KOPT-K1 (cell line): ENCODE measurements at regions not wholly inside any gene's neighbourhood (a gene's known extent, or its start where the extent isn't known, plus 50 kb on each side); places are given as distances from the start of the nearest gene placed in this dataset.

ENCODE experiments used
- H3K27ac ChIP-seq: fragments of 200-600 bp; sonication (generic); 2 replicates; pipeline ENCODE4 v1.5.1; 2016; ENCODE audit warnings: antibody characterized with exemption, mild to moderate bottlenecking, low read depth, low read length; ENCODE audit not compliant: poor library complexity, severe bottlenecking
- H3K36me3 ChIP-seq: fragments of 200-600 bp; sonication (generic); 2 replicates; pipeline ENCODE4 v1.5.1; 2017; ENCODE audit warnings: antibody characterized with exemption, mild to moderate bottlenecking, low read length, moderate library complexity; ENCODE audit not compliant: insufficient read depth
- H3K9me3 ChIP-seq: fragments of 200-600 bp; sonication (generic); 2 replicates; pipeline ENCODE4 v1.5.1; 2017; ENCODE audit warnings: antibody characterized with exemption, low read length, mild to moderate bottlenecking; ENCODE audit not compliant: insufficient read depth, poor library complexity, severe bottlenecking

DNA sequence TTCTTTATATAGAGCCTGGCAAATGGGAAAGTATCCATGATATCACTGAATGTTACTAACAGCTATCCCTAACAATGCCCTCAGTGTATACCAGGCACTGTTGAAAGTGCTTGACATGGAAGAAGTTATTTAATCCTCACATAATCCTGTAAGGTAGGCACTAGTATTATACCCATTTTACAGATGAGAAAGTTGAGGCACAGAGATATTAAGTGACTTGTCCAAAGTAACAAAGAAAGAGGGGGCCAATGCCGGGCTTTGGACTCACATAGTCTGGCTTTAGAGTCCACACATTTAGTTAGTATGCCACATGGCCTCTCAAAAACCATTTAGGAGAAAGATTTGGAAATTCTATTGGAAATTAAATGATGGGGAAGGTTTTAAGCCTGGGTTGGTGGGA is 220.8 kb upstream of the PLET1 start:
- no peaks in the 10 kb centered on the region for H3K9me3 ChIP-seq
- H3K36me3 ChIP-seq, result no peaks in the 10 kb centered on the region
- H3K27ac ChIP-seq, result no peak overlapping the region

DNA sequence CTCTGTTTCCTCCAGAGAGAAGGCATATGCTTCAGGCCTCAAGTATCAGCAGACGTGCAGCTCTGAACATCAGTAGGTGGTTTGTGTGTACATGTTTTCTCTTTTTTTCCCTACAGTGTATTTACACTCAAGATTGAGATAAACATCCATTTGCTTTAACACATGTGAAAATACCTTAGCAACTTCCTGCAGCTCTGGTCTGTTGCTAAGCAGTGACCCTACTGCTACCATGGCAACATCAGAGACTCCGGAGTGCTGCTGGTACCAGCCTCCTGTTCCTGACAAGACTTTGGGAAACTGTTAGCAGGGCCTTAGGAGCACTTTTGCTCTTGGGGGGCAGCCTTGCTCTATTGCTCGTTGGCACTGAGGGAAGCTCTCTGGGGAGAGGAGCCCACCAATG is 221.2 kb upstream of the PLET1 start:
- no peak overlapping the region for H3K27ac ChIP-seq
- H3K36me3 ChIP-seq, result no peaks in the 10 kb centered on the region
- no peaks in the 10 kb centered on the region for H3K9me3 ChIP-seq

DNA sequence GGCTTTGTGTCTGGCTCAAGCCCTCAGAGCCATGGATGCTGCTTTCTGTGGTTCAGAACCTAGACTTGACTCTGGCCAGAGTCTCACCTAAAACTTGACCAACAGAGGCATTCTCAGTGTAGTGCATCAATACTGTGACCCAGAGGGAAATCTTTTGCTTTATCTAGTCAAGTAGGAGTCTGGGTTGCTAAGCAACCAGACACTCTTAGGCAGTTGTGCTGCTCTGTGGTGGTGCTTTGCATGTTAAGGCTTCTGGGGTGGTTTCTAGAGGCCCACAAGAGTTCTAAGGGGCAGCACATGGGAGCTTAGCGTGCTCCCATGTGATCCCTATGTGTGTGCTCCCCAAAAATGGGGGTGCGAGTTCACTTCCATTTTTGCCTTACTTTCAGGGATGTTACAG is 224.6 kb upstream of the PLET1 start:
- no peak overlapping the region for H3K27ac ChIP-seq
- H3K36me3 ChIP-seq, result no peaks in the 10 kb centered on the region
- H3K9me3 ChIP-seq, result no peaks in the 10 kb centered on the region

DNA sequence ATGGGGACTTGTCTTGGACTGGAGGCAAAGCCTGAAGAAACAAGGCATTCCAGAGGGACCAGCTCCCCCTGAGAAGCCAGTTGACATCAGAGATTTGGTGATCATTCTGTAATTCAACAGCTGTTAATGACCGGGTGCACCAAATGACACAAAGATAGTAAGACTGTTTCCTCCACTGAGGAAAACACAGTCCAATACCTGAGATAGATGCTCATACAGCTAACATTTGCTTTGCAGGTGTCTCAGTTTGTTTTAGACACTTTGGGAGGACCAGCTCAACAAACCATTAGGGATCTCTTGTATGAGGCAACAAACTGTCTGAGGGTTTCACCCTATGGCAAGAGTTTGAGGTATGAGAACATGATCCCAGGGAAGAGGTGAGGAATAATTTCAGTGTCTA is 237.2 kb upstream of the PLET1 start:
- no peaks in the 10 kb centered on the region for H3K9me3 ChIP-seq
- H3K27ac ChIP-seq, result no peak overlapping the region
- no peaks in the 10 kb centered on the region for H3K36me3 ChIP-seq

DNA sequence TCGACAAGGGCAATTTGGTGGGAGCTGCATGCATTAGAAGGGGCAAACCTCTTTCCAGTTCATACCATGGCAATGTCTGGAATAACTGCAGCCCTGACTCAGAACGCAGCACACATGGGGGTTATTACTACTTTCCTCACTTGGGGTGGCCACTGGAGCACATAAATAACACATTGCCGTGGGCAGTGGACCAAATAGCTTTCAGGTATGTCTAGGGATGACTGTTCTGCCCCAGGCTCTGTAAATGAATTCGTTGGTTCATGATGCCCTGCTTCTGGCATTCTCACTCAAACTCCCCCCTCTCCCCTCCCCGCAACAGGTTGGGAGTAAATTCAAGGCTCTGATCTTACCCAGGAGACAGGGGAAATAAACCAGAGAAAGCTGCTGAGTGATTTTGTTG is 238.0 kb upstream of the PLET1 start:
- H3K27ac ChIP-seq, result no peak overlapping the region

DNA sequence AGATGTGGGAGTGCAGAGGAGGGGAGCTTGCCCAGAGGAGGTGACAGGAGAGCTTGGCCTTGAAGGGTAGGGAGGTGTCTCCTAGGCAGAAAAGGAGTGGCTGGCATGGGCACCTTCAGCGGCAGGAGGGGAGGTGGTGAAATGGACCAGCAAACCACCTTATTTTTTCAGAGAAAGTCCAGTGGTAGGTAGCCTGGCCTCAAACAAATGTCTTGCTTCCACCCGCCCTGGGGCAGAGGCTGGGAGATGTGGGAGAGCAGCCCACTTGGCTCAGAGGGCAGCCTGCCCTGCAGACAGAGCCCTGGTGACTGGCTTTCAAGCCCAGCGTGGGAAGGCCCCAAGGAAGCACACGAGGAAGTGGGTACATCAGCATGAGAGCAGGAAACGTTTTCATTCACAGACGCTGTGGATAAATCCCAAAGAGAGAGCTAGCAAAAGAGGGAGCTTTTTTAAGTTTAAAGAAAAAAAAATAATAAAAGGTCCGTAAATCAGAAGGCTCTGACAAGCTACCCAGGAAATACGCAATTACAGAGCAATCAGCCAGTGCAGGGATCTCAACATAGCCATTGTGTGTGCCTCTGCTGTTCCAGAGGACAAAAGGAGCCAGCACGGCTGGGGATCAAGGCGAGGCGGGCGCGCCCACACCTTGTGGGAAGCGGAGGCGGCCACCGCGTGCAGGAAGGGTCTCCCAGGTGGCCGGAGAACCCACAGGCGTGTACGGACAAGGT is 238.7 kb upstream of the PLET1 start:
- H3K36me3 ChIP-seq, result no peaks in the 10 kb centered on the region
- no peak overlapping the region for H3K27ac ChIP-seq
- H3K9me3 ChIP-seq, result no peaks in the 10 kb centered on the region

More for the DNA sequence above, 238.0 kb upstream of the PLET1 start:
- H3K36me3 ChIP-seq, result no peaks in the 10 kb centered on the region
- no peaks in the 10 kb centered on the region for H3K9me3 ChIP-seq

DNA sequence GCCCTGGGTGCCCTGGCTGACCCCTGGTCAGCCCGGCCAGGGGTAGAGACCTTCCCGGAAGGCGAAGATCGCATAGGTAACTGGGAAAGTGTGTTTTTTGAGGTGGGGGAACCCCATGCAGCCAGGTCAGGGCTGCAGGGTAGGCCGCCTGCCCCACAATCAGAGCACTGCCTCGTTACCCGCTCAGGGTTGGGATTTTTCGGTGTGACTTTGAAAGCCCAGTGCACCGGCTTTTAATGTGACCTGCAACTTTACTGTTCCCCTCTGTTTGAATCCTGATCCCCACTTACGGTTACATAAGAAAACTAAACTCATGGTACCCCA is 239.2 kb upstream of the PLET1 start:
- no peak overlapping the region for H3K27ac ChIP-seq
- H3K9me3 ChIP-seq, result no peaks in the 10 kb centered on the region
- H3K36me3 ChIP-seq, result no peaks in the 10 kb centered on the region

DNA sequence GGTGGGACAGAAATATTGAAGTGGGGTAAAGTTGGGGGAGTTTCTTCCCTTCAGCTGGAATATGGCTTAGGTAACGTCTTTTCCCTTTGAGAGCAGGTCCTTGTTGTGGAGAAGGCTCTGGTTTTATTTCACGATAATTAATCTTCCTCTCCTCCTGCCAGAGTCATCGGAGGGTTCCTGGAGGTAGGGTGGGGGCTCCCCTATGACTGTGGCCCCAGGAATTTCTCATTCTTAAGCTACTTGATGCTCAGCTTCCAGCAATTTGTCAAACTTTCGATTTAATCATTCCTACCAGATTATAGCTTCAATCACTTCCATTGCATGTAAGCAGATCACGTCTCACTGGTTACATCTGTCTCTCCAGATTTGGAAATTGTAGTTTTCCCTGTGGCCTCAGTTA is 242.8 kb upstream of the PLET1 start:
- H3K9me3 ChIP-seq, result no peaks in the 10 kb centered on the region
- H3K36me3 ChIP-seq, result no peaks in the 10 kb centered on the region
- no peak overlapping the region for H3K27ac ChIP-seq

DNA sequence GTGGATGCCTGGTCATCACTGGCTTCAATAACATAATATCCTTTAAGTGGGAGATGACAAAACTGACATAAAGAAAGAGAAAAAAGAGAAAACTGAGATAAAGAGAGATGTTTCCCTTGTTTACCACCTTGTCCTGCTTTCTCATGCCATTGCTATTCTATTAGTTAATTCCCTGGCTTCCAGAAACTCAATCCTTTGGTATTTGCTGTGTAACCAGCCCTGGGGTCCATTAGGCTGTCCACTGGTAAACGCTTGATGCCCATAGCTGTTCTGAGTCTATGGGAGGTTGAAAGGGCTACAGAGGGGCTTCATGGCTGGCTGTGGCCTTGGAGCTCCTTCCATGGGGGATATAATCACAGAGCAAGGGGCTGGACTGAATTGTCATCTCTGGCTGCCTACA is 243.4 kb upstream of the PLET1 start:
- no peaks in the 10 kb centered on the region for H3K9me3 ChIP-seq
- H3K36me3 ChIP-seq, result no peaks in the 10 kb centered on the region
- H3K27ac ChIP-seq, result no peak overlapping the region

DNA sequence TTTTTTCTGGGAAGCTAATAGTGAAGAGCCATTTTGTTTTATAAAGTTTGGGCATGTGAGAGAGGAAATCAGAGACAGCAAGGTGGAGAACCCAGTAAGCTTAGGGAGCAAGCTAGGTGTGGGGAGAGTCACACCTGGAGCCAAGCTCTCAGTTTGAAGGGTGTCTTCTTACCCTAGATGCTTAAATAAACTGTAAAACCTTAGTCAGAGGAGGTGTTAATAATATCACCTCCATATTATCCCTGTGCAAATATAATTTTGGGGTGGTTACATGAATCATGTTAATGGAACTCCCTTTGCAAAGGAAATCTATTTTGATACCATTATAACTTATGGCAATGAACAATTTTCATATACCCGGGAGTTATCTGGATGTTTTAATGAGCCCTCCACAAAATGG is 246.2 kb upstream of the PLET1 start:
- Histone ChIP-seq H3K27ac (no peak overlapping the region), H3K36me3 (no peaks in the 10 kb centered on the region), H3K9me3 (no peaks in the 10 kb centered on the region)

DNA sequence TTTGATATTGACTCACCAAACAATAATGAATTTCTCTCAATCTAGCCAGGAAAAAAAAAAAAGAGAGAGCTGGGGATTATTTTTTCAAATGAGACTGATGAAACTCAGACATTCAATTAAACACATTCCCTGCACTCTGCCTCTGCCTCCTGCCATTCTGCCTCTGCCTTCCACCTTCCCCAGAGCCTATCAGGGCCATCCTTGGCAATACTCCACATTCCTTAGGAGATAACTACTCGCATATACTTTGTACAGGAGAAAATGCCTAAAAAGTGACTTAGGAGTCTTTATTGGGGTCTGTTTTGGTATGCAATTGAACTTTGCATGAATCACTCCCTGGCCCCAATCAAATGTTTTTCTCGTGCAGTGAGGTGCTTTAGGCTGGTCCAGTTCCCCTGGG is 246.6 kb upstream of the PLET1 start:
- Histone ChIP-seq H3K36me3 (no peaks in the 10 kb centered on the region), H3K27ac (no peak overlapping the region), H3K9me3 (no peaks in the 10 kb centered on the region)

DNA sequence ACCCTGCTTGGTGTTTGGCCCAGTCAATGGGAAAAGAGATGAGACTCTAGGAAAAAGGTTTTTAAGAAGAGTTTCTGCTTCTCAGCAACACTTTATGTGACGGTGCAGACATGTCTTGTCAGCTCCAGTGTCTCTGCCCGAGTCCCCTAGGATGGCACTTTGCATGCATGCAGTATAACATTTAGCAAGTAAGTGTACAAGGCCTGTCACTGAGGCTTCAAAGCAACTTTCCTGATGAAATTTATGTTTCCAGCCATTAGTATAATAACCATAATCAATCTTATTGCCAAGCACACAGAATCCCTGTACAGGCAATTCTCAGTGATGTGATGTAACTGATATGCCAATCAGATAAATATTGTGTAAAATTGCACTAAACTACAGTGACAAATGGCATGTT is 248.1 kb upstream of the PLET1 start:
- Histone ChIP-seq H3K27ac (no peak overlapping the region), H3K36me3 (no peaks in the 10 kb centered on the region), H3K9me3 (no peaks in the 10 kb centered on the region)

DNA sequence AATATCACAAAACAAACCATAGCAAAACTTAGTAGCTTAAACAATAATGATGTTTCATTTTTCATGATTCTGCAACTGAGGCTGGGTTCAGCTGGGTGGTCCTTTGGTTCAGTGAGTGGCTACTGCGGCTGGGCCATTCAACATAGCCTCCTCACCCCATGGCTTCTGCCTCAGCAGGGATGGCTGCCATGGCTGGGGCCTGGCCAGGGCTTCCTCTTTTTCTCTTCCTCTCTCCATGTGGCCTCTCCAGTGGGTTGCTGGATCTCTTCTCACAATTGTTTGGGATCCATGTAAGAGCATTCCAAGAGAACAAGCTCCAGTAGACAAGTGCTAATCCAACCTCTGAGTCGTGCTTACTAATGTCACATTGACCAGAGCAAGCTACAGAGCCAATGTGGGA is 248.6 kb upstream of the PLET1 start:
- Histone ChIP-seq H3K27ac (no peak overlapping the region), H3K9me3 (no peaks in the 10 kb centered on the region), H3K36me3 (no peaks in the 10 kb centered on the region)

DNA sequence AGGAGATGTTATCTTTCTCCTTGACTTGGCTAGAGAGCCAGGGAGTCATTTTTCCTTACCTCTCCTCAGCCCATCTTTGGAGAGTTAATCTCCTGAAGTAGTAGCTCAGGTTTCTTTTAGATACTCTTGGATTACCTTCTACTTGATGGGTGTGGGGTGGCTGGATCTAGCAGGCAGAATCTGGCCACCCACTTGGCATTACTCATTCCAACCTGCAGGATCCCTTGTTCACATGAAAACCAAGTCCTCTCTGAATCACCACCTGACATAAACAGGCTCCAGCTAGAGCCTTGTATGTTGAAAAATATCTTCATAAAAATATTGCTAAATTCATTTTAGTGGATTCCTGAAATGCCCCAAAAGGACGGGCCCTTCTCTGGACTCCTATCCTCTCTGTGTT is 250.6 kb upstream of the PLET1 start:
- Histone ChIP-seq H3K36me3 (no peaks in the 10 kb centered on the region), H3K27ac (no peak overlapping the region), H3K9me3 (no peaks in the 10 kb centered on the region)

DNA sequence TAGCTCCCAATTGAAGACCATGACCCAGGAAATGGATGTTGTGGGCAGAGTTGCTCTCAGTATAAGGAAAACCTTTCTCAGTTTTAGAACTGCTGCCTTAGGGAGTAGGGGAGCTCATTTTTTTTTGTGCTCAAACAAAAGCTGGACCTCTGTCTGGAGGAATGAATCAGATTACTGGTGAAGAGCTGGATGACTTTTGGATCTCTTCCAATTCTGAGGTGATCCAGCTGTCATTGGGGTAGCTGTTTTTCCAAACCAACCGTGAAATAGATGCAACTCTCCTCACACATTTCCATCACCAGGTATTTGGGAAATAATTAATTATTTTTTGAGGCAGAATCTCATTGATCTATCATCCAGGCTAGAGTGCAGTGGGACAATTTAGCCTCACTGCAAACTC is 251.3 kb upstream of the PLET1 start:
- no peak overlapping the region for H3K27ac ChIP-seq
- H3K36me3 ChIP-seq, result no peaks in the 10 kb centered on the region

DNA sequence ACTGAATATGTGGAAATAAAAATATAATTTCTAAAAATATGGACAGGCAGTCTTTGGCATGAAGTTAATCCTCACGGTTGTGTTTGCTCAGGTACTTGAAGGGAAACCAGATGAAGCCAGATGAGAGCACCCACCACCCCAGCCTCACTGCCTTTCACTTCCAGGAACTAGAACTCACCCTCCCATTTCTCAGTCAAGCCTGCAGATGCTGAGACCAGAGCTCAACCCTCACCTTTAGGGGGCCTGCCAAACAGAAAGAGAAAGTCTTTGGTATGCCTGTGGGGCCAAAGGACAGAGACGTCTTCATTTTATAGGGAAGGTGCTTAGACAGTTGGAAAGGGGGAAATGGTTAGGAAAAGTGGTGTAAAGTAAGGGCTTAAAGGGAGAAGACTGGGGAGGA is 252.8 kb upstream of the PLET1 start:
- no peaks in the 10 kb centered on the region for H3K9me3 ChIP-seq
- no peak overlapping the region for H3K27ac ChIP-seq
- no peaks in the 10 kb centered on the region for H3K36me3 ChIP-seq

More for the DNA sequence above, 251.3 kb upstream of the PLET1 start:
- no peaks in the 10 kb centered on the region for H3K9me3 ChIP-seq
